ENCODE measurements at regions not wholly inside any gene's neighbourhood (a gene's known extent, or its start where the extent isn't known, plus 50 kb on each side); places are given as distances from the start of the nearest gene placed in this dataset.

GRCh38 chr5:128904805-128905567 lies 60.3 kb upstream of the SLC27A6 start:
- no peak for DNase-seq

GRCh38 chr5:128905568-128906110 lies 59.6 kb upstream of the SLC27A6 start:
- DNase-seq, result peak; percentile 55

GRCh38 chr5:128913551-128913950 lies 51.7 kb upstream of the SLC27A6 start:
- peak; percentile 23 for DNase-seq
